ENCODE measurements at regions not wholly inside any gene's neighbourhood (a gene's known extent, or its start where the extent isn't known, plus 50 kb on each side); places are given as distances from the start of the nearest gene placed in this dataset.
A peak's percentile ranks its signal among the peaks of the same experiment; 100 is the strongest.

- H3K27ac ChIP-seq (ENCODE audit: insufficient read depth, low read length) = peak overlapping the region; percentile 48; the same call in 1 of the 2 replicates
- BruUV-seq (replicated peaks) = no TSS peak
- dilution Hi-C loops (cut with HindIII; ENCODE audit: low sequenced_read_pairs, unreplicated experiment) = no loop called here
Measured at GRCh38 chr22:25364736-25365241, 145.3 kb downstream of the CRYBB2 start.

More at GRCh38 chr22:25364736-25365241, 145.3 kb downstream of the CRYBB2 start:
- H4K20me1 ChIP-seq (ENCODE audit: insufficient read depth, low read length) = peaks cover 47% of the 10 kb centered on the region
- no peak overlapping the region for H4K8ac ChIP-seq (ENCODE audit: low read depth in 2 of 2, low read length in 2 of 2)
- ChIA-PET POLR2A (ENCODE audit: unreplicated experiment) (no interaction called here), CTCF (interaction anchor here (1.1 to 1.8 kb wide), 3 partner anchors 39 to 87 kb away, joined by 3 to 5 read pairs (median 4); no protein-coding TSS in a partner anchor)
- H3K4me3 ChIP-seq (ENCODE audit: insufficient read depth, low read depth, low read length) = no peak overlapping the region
- no peak overlapping the region for H2BK5ac ChIP-seq (ENCODE audit: low read depth, low read length, poor library complexity, severe bottlenecking)
- peak overlapping the region; percentile 67 for H2AFZ ChIP-seq (replicated peaks; ENCODE audit: low read length, poor library complexity)
- no peaks in the 10 kb centered on the region for H3K9me3 ChIP-seq (ENCODE audit: control insufficient read depth, insufficient read depth, low read length)
- H3K4ac ChIP-seq (ENCODE audit: low read depth, low read length) = peak overlapping the region; percentile 68
- intact Hi-C loops (cut with micrococcal nuclease) = no loop called here
- H2AK9ac ChIP-seq (replicated peaks; ENCODE audit: low read depth, low read length, poor library complexity) = peak overlapping the region; percentile 44
- H3K56ac ChIP-seq (ENCODE audit: extremely low read depth, insufficient read depth, low read length) = no peak overlapping the region
- no peaks in the 10 kb centered on the region for H3K27me3 ChIP-seq (ENCODE audit: control insufficient read depth, insufficient read depth, low read length)
- no peak overlapping the region for H3K14ac ChIP-seq (replicated peaks; ENCODE audit: low read depth, low read length)
- H3K9ac ChIP-seq (ENCODE audit: low read depth, low read length) = 0 out of 2 replicates have a peak overlapping the region, but pooled peaks have one; percentile 19
- no peak overlapping the region for H2AK5ac ChIP-seq (ENCODE audit: low read depth, low read length)
- TF ChIP-seq, protein P1, sequence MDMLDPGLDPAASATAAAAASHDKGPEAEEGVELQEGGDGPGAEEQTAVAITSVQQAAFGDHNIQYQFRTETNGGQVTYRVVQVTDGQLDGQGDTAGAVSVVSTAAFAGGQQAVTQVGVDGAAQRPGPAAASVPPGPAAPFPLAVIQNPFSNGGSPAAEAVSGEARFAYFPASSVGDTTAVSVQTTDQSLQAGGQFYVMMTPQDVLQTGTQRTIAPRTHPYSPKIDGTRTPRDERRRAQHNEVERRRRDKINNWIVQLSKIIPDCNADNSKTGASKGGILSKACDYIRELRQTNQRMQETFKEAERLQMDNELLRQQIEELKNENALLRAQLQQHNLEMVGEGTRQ (IDR thresholded peaks at IDR 0.05; ENCODE audit: low read depth, low read length) = no peak
- TF ChIP-seq SMC3 (IDR thresholded peaks at IDR 0.05; ENCODE audit: low read depth, low read length) = no peak
- no peak for TF ChIP-seq POLR2A (IDR thresholded peaks at IDR 0.05; ENCODE audit: low read depth, low read length)
- TF ChIP-seq RFX5 (IDR thresholded peaks at IDR 0.05; ENCODE audit: low read depth, low read length) = no peak
- no peak for TF ChIP-seq NFE2L2 (IDR thresholded peaks at IDR 0.05; ENCODE audit: low read depth, low read length)
- TF ChIP-seq MAZ (IDR thresholded peaks at IDR 0.05; ENCODE audit: borderline replicate concordance, low read depth, low read length) = no peak
- TF ChIP-seq CHD1 (IDR thresholded peaks at IDR 0.05; ENCODE audit: low read depth, low read length) = no peak
- TF ChIP-seq RAD21 (IDR thresholded peaks at IDR 0.05; ENCODE audit: low read length) = no peak
- TF ChIP-seq BHLHE40 (IDR thresholded peaks at IDR 0.05; ENCODE audit: low read depth, low read length) = no peak
- no peak for TF ChIP-seq MXI1 (IDR thresholded peaks at IDR 0.05; ENCODE audit: borderline replicate concordance, low read depth, low read length)
- TF ChIP-seq, protein P2, sequence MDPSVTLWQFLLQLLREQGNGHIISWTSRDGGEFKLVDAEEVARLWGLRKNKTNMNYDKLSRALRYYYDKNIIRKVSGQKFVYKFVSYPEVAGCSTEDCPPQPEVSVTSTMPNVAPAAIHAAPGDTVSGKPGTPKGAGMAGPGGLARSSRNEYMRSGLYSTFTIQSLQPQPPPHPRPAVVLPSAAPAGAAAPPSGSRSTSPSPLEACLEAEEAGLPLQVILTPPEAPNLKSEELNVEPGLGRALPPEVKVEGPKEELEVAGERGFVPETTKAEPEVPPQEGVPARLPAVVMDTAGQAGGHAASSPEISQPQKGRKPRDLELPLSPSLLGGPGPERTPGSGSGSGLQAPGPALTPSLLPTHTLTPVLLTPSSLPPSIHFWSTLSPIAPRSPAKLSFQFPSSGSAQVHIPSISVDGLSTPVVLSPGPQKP (IDR thresholded peaks at IDR 0.05; ENCODE audit: borderline replicate concordance, low read depth, low read length) = no peak
- TF ChIP-seq FOS (IDR thresholded peaks at IDR 0.05; ENCODE audit: low read depth, low read length) = no peak
- TF ChIP-seq CTCF (conservative IDR thresholded peaks at IDR 0.05; ENCODE audit: low read depth, low read length) = no peak
- TF ChIP-seq RCOR1 (IDR thresholded peaks at IDR 0.05; ENCODE audit: insufficient replicate concordance, low read length) = no peak
- no peak for TF ChIP-seq MAFK (IDR thresholded peaks at IDR 0.05; ENCODE audit: low read depth, low read length)
- TF ChIP-seq CEBPB (IDR thresholded peaks at IDR 0.05; ENCODE audit: low read depth, low read length) = no peak
- no peak overlapping the region for H2BK20ac ChIP-seq (ENCODE audit: low read depth, low read length)
- 59% methylated on average over 11 of the region's 13 CpGs; no CpG with 5 or more reads in 1 of the 2 experiments for WGBS, 2 experiments (ENCODE audit: extremely low coverage in 2 of 2, insufficient read length in 1 of 2)
- H2BK120ac ChIP-seq (ENCODE audit: low read depth, low read length) = no peak overlapping the region
- no peak overlapping the region for H3K23ac ChIP-seq (ENCODE audit: low read depth, low read length)
- H3K79me1 ChIP-seq (ENCODE audit: low read depth in 1 of 2, low read length in 2 of 2) = peaks cover 12 to 49% of the 10 kb centered on the region in 2 experiments; a peak in 3 of 4 replicates
- in situ Hi-C loops (cut with MboI; ENCODE audit: low sequenced_read_pairs) = no loop called here
- H3K4me1 ChIP-seq (ENCODE audit: control insufficient read depth, insufficient read depth, low read length) = peaks cover 13% of the 10 kb centered on the region; the same call in 1 of the 2 replicates
- H3K18ac ChIP-seq (ENCODE audit: low read depth, low read length) = peak overlapping the region; percentile 14; the same call in 1 of the 2 replicates
- DNase-seq (peak; percentile 20), ATAC-seq (ENCODE audit: low read depth) (peak; percentile 53)
- H4K91ac ChIP-seq (ENCODE audit: insufficient read depth, low read depth, low read length) = no peak overlapping the region
- H2BK15ac ChIP-seq (ENCODE audit: low read depth, low read length) = no peak overlapping the region
- H3K36me3 ChIP-seq (ENCODE audit: control insufficient read depth, insufficient read depth, low read length) = peaks cover 2% of the 10 kb centered on the region; the same call in 1 of the 2 replicates
- H3K4me2 ChIP-seq (ENCODE audit: low read depth, low read length) = peak overlapping the region; percentile 60; the same call in 1 of the 2 replicates
- H3K9me1 ChIP-seq (ENCODE audit: insufficient read depth, low read length) = peaks cover 9% of the 10 kb centered on the region; the same call in 1 of the 2 replicates
- H4K5ac ChIP-seq (ENCODE audit: low read depth, low read length) = peak overlapping the region; percentile 11; the same call in 1 of the 2 replicates

All from IMR-90 (cell line).